GM12864 (cell line): ENCODE measurements at regions not wholly inside any gene's neighbourhood (a gene's known extent, or its start where the extent isn't known, plus 50 kb on each side); places are given as distances from the start of the nearest gene placed in this dataset.

Source experiments
- DNase-seq: peaks from one replicate; pipeline ENCODE4 v3.0.0-alpha.2; 2011; ENCODE audit warnings: low read depth
- H3K4me3 ChIP-seq: 2 replicates; pipeline ENCODE4 v1.5.1; 2011; ENCODE audit warnings: mild to moderate bottlenecking, low read depth, low read length, control low read depth
- TF ChIP-seq, protein P1 (sequence below): IDR thresholded peaks from 2 replicates; pipeline ENCODE4 v1.5.1; 2011; ENCODE audit warnings: low read depth, mild to moderate bottlenecking, moderate library complexity, low read length, control low read depth, inconsistent platforms; ENCODE audit errors: missing control alignments

- no peak for DNase-seq
- TF ChIP-seq, protein P1, sequence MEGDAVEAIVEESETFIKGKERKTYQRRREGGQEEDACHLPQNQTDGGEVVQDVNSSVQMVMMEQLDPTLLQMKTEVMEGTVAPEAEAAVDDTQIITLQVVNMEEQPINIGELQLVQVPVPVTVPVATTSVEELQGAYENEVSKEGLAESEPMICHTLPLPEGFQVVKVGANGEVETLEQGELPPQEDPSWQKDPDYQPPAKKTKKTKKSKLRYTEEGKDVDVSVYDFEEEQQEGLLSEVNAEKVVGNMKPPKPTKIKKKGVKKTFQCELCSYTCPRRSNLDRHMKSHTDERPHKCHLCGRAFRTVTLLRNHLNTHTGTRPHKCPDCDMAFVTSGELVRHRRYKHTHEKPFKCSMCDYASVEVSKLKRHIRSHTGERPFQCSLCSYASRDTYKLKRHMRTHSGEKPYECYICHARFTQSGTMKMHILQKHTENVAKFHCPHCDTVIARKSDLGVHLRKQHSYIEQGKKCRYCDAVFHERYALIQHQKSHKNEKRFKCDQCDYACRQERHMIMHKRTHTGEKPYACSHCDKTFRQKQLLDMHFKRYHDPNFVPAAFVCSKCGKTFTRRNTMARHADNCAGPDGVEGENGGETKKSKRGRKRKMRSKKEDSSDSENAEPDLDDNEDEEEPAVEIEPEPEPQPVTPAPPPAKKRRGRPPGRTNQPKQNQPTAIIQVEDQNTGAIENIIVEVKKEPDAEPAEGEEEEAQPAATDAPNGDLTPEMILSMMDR, result no peak
- H3K4me3 ChIP-seq, result no peak overlapping the region
Observed at GRCh38 chr1:60553730-60554129, 480.2 kb upstream of the C1orf87 start.

- H3K4me3 ChIP-seq, result no peak overlapping the region
- DNase-seq, result no peak
- TF ChIP-seq, protein P1, result no peak
Observed at GRCh38 chr1:60547821-60548220, 474.3 kb upstream of the C1orf87 start.

DNA sequence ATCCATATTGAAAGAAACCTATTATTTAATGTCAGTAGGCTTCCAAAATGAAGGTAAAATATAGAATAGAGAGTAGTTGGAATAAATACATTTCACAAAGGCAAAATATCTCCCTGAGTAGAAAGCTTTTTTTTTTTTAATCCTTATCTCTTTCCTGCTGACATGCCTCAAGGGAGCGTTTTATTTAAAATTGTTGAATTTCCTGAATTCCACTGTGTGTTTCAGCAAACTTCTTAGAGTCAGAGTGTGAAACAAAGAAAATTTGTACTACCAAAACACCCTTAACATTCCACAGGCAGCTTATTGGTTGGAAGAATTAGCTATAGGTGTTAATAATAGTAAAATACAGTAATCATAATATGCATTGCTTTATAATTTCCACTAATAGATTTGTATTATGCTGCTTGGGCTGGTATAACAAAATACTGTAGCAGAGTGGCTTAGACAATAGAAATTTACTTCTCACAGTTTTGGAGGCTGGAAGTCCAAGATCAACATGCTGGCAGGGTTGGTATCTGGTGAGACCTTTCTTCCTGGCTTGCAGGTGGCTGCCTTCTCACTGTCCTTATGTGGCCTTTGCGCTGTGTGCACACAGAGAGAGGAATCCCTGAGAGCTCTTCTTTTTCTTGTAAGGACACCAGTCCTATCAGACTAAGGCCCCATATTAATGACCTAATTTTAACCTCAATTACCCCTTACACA, 468.4 kb upstream of the C1orf87 start:
- no peak overlapping the region for H3K4me3 ChIP-seq
- TF ChIP-seq, protein P1, result no peak
- no peak for DNase-seq

DNA sequence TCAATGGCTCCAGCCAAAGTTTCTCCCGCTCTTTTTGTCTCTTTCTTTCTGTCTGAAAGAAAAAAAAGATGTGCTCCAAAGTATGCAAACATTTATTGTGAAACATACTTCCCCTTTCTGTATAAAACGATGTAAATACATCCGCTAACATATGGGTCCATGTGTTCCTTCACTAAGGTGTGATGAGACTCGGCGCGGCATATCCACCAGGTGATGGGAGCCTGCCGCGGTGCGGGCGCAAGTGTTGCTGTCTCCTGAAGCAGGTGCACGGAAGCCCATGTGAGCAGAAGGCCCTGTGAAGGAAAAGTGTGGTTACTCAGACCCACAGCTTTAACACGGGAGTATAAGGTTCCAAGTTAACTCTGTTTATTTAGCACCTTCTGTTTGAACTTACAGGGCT, 466.6 kb upstream of the C1orf87 start:
- H3K4me3 ChIP-seq, result no peak overlapping the region
- DNase-seq, result no peak
- TF ChIP-seq, protein P1, result no peak

GRCh38 chr1:60535713-60536112, 462.1 kb upstream of the C1orf87 start:
- no peak for DNase-seq
- TF ChIP-seq, protein P1, result no peak
- H3K4me3 ChIP-seq, result no peak overlapping the region

DNA sequence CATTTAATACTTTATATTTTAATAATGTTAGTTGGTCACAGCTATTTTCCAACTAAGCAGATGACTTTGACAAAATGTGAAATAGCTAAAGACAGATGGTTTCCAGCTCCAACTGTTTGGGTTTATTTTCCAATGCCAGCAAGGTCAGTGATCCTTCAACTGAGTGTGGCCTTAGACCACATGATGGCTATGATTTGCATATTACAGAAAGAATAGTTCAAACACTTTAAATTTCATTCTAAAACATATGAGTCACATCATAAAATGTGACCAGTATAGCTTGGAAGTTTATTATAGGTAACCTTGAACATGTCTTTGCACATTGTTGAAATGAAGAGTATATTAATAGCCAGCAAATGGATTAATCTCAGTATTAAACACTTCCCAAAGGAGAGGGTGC, 454.0 kb upstream of the C1orf87 start:
- DNase-seq, result no peak
- no peak overlapping the region for H3K4me3 ChIP-seq
- TF ChIP-seq, protein P1, result no peak

GRCh38 chr1:60516996-60517395, 443.4 kb upstream of the C1orf87 start:
- DNase-seq, result no peak
- no peak overlapping the region for H3K4me3 ChIP-seq
- TF ChIP-seq, protein P1, result no peak
